Right lobe of liver (tissue), 6 donors: ENCODE measurements at regions not wholly inside any gene's neighbourhood (a gene's known extent, or its start where the extent isn't known, plus 50 kb on each side); places are given as distances from the start of the nearest gene placed in this dataset.
A peak's percentile ranks its signal among the peaks of the same experiment; 100 is the strongest.

Experiments used
- ATAC-seq, 4 donors: fragments of 200-7000 bp; cut with Tn5 transposase; one replicate each; pipeline ENCODE4 v1.9.1; 2020; ENCODE audit warnings: mild to moderate bottlenecking in 4 of 4, moderate library complexity in 4 of 4
- DNase-seq, 3 donors: peaks; one replicate each; pipeline ENCODE4 v3.0.0-alpha.2; 2020
- H3K27ac ChIP-seq, 3 donors: fragments of 200-600 bp; one replicate each; pipeline ENCODE4 v1.8.0; 2022
- H3K27me3 ChIP-seq, 2 donors: fragments of 200-600 bp; one replicate each; pipeline ENCODE4 v1.8.0; 2022
- H3K36me3 ChIP-seq, 4 donors: fragments of 200-600 bp; sonication (generic) in 1 of 4; one replicate each; pipeline versions ENCODE4 v1.5.1 to v1.8.0; 2017 to 2022; ENCODE audit warnings: control low read depth in 1 of 4
- H3K4me1 ChIP-seq, 4 donors: fragments of 200-600 bp; sonication (generic) in 1 of 4; one replicate each; pipeline versions ENCODE4 v1.5.1 to v1.8.0; 2017 to 2022; ENCODE audit warnings: control low read depth in 1 of 4
- H3K4me3 ChIP-seq, 3 donors: fragments of 200-600 bp; one replicate each; pipeline ENCODE4 v1.8.0; 2022
- H3K9me3 ChIP-seq, 4 donors: fragments of 200-600 bp; sonication (generic) in 1 of 4; one replicate each; pipeline versions ENCODE4 v1.5.1 to v1.8.0; 2017 to 2022; ENCODE audit warnings: control low read depth in 1 of 4
- CTCF ChIP-seq, 4 donors: fragments of 200-600 bp in 3 of 4; fragments of 450-650 bp in 1 of 4; IDR thresholded peaks; one replicate each; pipeline versions ENCODE4 v1.5.1 to v1.8.0; 2016 to 2022; ENCODE audit warnings: antibody characterized with exemption in 4 of 4, mild to moderate bottlenecking in 2 of 4
- POLR2A ChIP-seq: fragments of 450-650 bp; IDR thresholded peaks from one replicate; pipeline ENCODE4 v1.6.1; 2017; ENCODE audit warnings: antibody characterized with exemption, mild to moderate bottlenecking
- WGBS: methylation state at CpG from one replicate; pipeline ENCODE4 v1.1.6; 2018; ENCODE audit warnings: low coverage, low lambda C conversion rate; ENCODE audit not compliant: insufficient coverage; ENCODE audit errors: missing lambda C conversion rate; 5-methylcytosine and 5-hydroxymethylcytosine counted together
- intact Hi-C, 2 donors: fragments of 100-400 bp; cut with DNase I; formaldehyde crosslinking; loops; one replicate each; pipeline versions ENCODE4 v1.11.2 to v1.14.1; 2022
- donor health status: DM: no; HTN: yes; CAD: no.
- donor health status: DM: no; HTN: no; CAD: no.
- donor health status: DM: no; HTN: no; CAD: no.
- donor health status: DM: no; HTN: yes; CAD: no.
- donor health status: DM: no; HTN: yes; CAD: no.

- ATAC-seq (no peak), DNase-seq (no peak)
- no peak overlapping the region for H3K27ac ChIP-seq
- intact Hi-C loops, result no loop called here
- peaks cover 0 to 6% (median 2%) of the 10 kb centered on the region in 4 donors for H3K4me1 ChIP-seq
- no peak overlapping the region for H3K4me3 ChIP-seq
- no peaks in the 10 kb centered on the region for H3K9me3 ChIP-seq
- no peaks in the 10 kb centered on the region for H3K36me3 ChIP-seq
- no peaks in the 10 kb centered on the region for H3K27me3 ChIP-seq
- TF ChIP-seq POLR2A (no peak), CTCF (IDR thresholded peaks at IDR 0.05) (no peak)
These were observed 125.8 kb upstream of the POT1 start for GRCh38 chr7:125055376-125055775.

GRCh38 chr7:125046767-125047166 is 117.1 kb upstream of the POT1 start:
- 78% methylated on average over 1 of the region's 6 CpGs for WGBS
- intact Hi-C loops, result no loop called here
- Histone ChIP-seq H3K9me3 (no peaks in the 10 kb centered on the region), H3K4me3 (no peak overlapping the region), H3K27ac (no peak overlapping the region), H3K36me3 (no peaks in the 10 kb centered on the region), H3K27me3 (no peaks in the 10 kb centered on the region), H3K4me1 (no peaks in the 10 kb centered on the region)
- no peak for ATAC-seq
- no peak for DNase-seq
- TF ChIP-seq POLR2A (no peak), CTCF (IDR thresholded peaks at IDR 0.05) (no peak)

GRCh38 chr7:125033506-125033905 is 103.9 kb upstream of the POT1 start:
- no peaks in the 10 kb centered on the region for H3K9me3 ChIP-seq
- intact Hi-C loops, result no loop called here
- H3K27ac ChIP-seq, result no peak overlapping the region
- no peak overlapping the region for H3K4me3 ChIP-seq
- no peaks in the 10 kb centered on the region for H3K27me3 ChIP-seq
- WGBS, result 74% methylated on average over 9 of the region's 9 CpGs
- TF ChIP-seq POLR2A, result no peak
- TF ChIP-seq CTCF (IDR thresholded peaks at IDR 0.05), result no peak
- ATAC-seq (peak in 1 of 4 donors; percentile 10), DNase-seq (no peak)
- H3K4me1 ChIP-seq, result peaks cover 0 to 12% (median 4%) of the 10 kb centered on the region in 4 donors
- no peaks in the 10 kb centered on the region for H3K36me3 ChIP-seq

GRCh38 chr7:125032943-125033342 is 103.3 kb upstream of the POT1 start:
- Histone ChIP-seq H3K4me3 (no peak overlapping the region), H3K4me1 (peaks cover 0 to 12% (median 4%) of the 10 kb centered on the region in 4 donors), H3K36me3 (no peaks in the 10 kb centered on the region), H3K27ac (no peak overlapping the region), H3K9me3 (no peaks in the 10 kb centered on the region), H3K27me3 (no peaks in the 10 kb centered on the region)
- DNase-seq, result no peak
- no peak for TF ChIP-seq POLR2A
- TF ChIP-seq CTCF (IDR thresholded peaks at IDR 0.05), result no peak
- intact Hi-C loops, result no loop called here
- 24% methylated on average over 4 of the region's 4 CpGs for WGBS
- peak; percentile 79 to 93 (median 84) for ATAC-seq

- H3K9me3 ChIP-seq, result no peaks in the 10 kb centered on the region
- H3K4me1 ChIP-seq, result peaks cover 0 to 12% (median 4%) of the 10 kb centered on the region in 4 donors
- H3K27ac ChIP-seq, result no peak overlapping the region
- ATAC-seq (peak; percentile 61 to 84 (median 74)), DNase-seq (no peak)
- H3K27me3 ChIP-seq, result no peaks in the 10 kb centered on the region
- TF ChIP-seq CTCF (IDR thresholded peaks at IDR 0.05) (no peak), POLR2A (no peak)
- whole genome bisulfite sequencing, result 42% methylated on average over 4 of the region's 4 CpGs
- H3K36me3 ChIP-seq, result no peaks in the 10 kb centered on the region
- no peak overlapping the region for H3K4me3 ChIP-seq
- intact Hi-C loops, result no loop called here
These were observed 101.2 kb upstream of the POT1 start for GRCh38 chr7:125030756-125031387.
